H1 (cell line): ENCODE measurements at regions not wholly inside any gene's neighbourhood (a gene's known extent, or its start where the extent isn't known, plus 50 kb on each side); places are given as distances from the start of the nearest gene placed in this dataset.

Source experiments
- RBBP5 ChIP-seq: IDR thresholded peaks from 2 replicates; pipeline ENCODE4 v1.7.1; 2012; ENCODE audit warnings: low read depth, mild to moderate bottlenecking, inconsistent platforms, low read length, moderate library complexity, borderline replicate concordance
- SP1 ChIP-seq: IDR thresholded peaks from 2 replicates; pipeline ENCODE4 v1.6.1; 2011; ENCODE audit warnings: low read depth, low read length
- YY1 ChIP-seq: IDR thresholded peaks from 2 replicates; pipeline ENCODE4 v1.6.1; 2011; ENCODE audit warnings: low read depth, mild to moderate bottlenecking, low read length

DNA sequence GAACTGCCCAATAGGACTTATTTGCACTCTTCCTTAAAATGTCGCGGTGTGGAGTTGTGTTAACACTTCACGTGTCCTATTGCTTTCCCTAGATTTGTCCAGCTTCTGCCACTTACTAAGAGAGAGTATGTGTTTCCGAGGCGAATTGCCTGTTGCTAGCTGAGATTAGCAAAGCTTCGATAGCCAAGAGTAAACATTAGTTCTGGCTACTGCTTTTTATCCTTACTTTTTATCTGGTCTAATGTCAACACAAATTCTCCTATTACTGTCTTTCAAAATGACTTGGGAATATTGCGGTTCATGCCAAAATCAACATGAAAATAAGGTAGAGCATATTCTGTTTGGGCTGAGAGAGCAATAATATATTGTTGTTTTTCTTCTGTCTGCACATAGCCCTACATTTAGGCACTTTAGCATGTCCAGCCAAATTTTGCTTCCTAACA lies 90.4 kb upstream of the VEGFC start (continued):
- TF ChIP-seq SP1 (no peak), YY1 (no peak), RBBP5 (no peak)
